GM12878 (cell line): ENCODE measurements at regions not wholly inside any gene's neighbourhood (a gene's known extent, or its start where the extent isn't known, plus 50 kb on each side); places are given as distances from the start of the nearest gene placed in this dataset.

ENCODE experiments used
- ATAC-seq: fragments of 200-7000 bp; cut with Tn5 transposase; 3 replicates; pipeline ENCODE4 v1.9.1; 2020; ENCODE audit warnings: mild to moderate bottlenecking, moderate library complexity
- BruUV-seq: library from RNA; stranded (reverse); fragments of 400-500 nt; replicated peaks from 2 replicates; lab custom pipeline; 2021; lab: Mats Ljungman, UMichigan
- CTCF ChIA-PET: fragments of 300-600 bp; sonication (Branson Sonifier 250); formaldehyde crosslinking; extraction: SDS; loops from one replicate; lab custom pipeline; 2021; ENCODE audit warnings: inconsistent platforms; lab: Yijun Ruan, JAX
- POLR2A ChIA-PET: fragments of 350-600 bp; formaldehyde crosslinking; extraction: SDS; loops from one replicate; lab custom pipeline; 2021; ENCODE audit warnings: inconsistent platforms; lab: Charles Lee
- RAD21 ChIA-PET: fragments of 300-600 bp; sonication (Branson Sonifier 250); formaldehyde crosslinking; loops from one replicate; lab custom pipeline; 2023; ENCODE audit warnings: antibody characterized with exemption; ENCODE audit not compliant: unreplicated experiment; lab: Charles Lee
- SMC1A ChIA-PET: fragments of 300-600 bp; sonication (Branson Sonifier 250); formaldehyde crosslinking; loops from one replicate; lab custom pipeline; 2023; ENCODE audit not compliant: unreplicated experiment, uncharacterized antibody; lab: Charles Lee
- DNase-seq: peaks from one replicate; pipeline ENCODE4 v3.0.0-alpha.2; 2011; ENCODE audit warnings: low read depth, low spot score
- FAIRE-seq: peaks from 3 replicates; lab custom pipeline; 2011; peaks lifted over from hg19 to GRCh38; lab: Jason Lieb, UNC
- H2AFZ ChIP-seq: 2 replicates; pipeline ENCODE4 v1.6.0; 2011; ENCODE audit warnings: low read depth, low read length, control low read depth; ENCODE audit not compliant: control insufficient read depth
- H3K27ac ChIP-seq: 2 replicates; pipeline ENCODE4 v1.5.1; 2011; ENCODE audit warnings: control low read depth; ENCODE audit not compliant: control insufficient read depth, insufficient read depth
- H3K27me3 ChIP-seq, 2 experiments: replicated peaks in 1 of 2; 2 replicates each; pipeline versions ENCODE4 v1.6.0 to v1.6.1; 2011; ENCODE audit warnings: low read length in 1 of 2; ENCODE audit not compliant: control insufficient read depth in 2 of 2, insufficient read depth in 2 of 2
- H3K36me3 ChIP-seq, 2 experiments: 2 replicates each; pipeline ENCODE4 v1.5.1; 2011; ENCODE audit warnings: low read length in 1 of 2; ENCODE audit not compliant: control insufficient read depth in 2 of 2, insufficient read depth in 2 of 2
- H3K4me1 ChIP-seq: 2 replicates; pipeline ENCODE4 v1.6.1; 2011; ENCODE audit warnings: mild to moderate bottlenecking, low read length, moderate library complexity, mixed read lengths; ENCODE audit not compliant: control insufficient read depth, insufficient read depth
- H3K4me2 ChIP-seq: 2 replicates; pipeline ENCODE4 v1.6.0; 2011; ENCODE audit warnings: control low read depth; ENCODE audit not compliant: control insufficient read depth, insufficient read depth
- H3K4me3 ChIP-seq: fragments of 200-600 bp; sonication (generic); 2 replicates; pipeline ENCODE4 v1.5.1; 2016
- H3K79me2 ChIP-seq: 2 replicates; pipeline ENCODE4 v1.6.0; 2011; ENCODE audit warnings: low read length; ENCODE audit not compliant: control insufficient read depth, insufficient read depth
- H3K9ac ChIP-seq: 2 replicates; pipeline ENCODE4 v1.8.0; 2011; ENCODE audit warnings: low read length, control low read depth, mixed read lengths; ENCODE audit not compliant: control insufficient read depth, insufficient read depth
- H3K9me3 ChIP-seq: replicated peaks from 3 replicates; pipeline ENCODE4 v1.5.1; 2011; ENCODE audit warnings: mild to moderate bottlenecking, low read length; ENCODE audit not compliant: control insufficient read depth, insufficient read depth
- H4K20me1 ChIP-seq: 2 replicates; pipeline ENCODE4 v1.6.0; 2011; ENCODE audit not compliant: control insufficient read depth, insufficient read depth
- BHLHE40 ChIP-seq, 2 experiments: fragments of 450-650 bp in 1 of 2; IDR thresholded peaks; 2 replicates each; pipeline ENCODE4 v1.6.1; 2011 to 2017; ENCODE audit warnings: low read depth in 2 of 2, borderline replicate concordance in 1 of 2, improper control_type of control experiment in 1 of 2, low read length in 1 of 2, mild to moderate bottlenecking in 1 of 2
- CEBPB ChIP-seq, 2 experiments: fragments of 150-350 bp in 1 of 2; IDR thresholded peaks; 2 replicates each; pipeline ENCODE4 v1.6.1; 2012 to 2014; ENCODE audit warnings: low read depth in 2 of 2, low read length in 2 of 2, borderline replicate concordance in 1 of 2, inconsistent platforms in 1 of 2
- FOXM1 ChIP-seq: IDR thresholded peaks from 2 replicates; pipeline ENCODE4 v1.6.1; 2012; ENCODE audit warnings: low read depth, mild to moderate bottlenecking, inconsistent platforms, low read length, moderate library complexity
- HCFC1 ChIP-seq: fragments of 150-350 bp; IDR thresholded peaks from 2 replicates; pipeline ENCODE4 v1.6.1; 2014; ENCODE audit warnings: low read length
- HDAC2 ChIP-seq: fragments of 200-600 bp; sonication (generic); IDR thresholded peaks from 2 replicates; pipeline ENCODE4 v1.6.1; 2017
- IKZF1 ChIP-seq: fragments of 450-650 bp; conservative IDR thresholded peaks from 2 replicates; pipeline ENCODE4 v1.6.1; 2017; ENCODE audit warnings: antibody characterized with exemption, mild to moderate bottlenecking
- NR2C2 ChIP-seq: IDR thresholded peaks from 2 replicates; pipeline ENCODE4 v1.6.1; 2011; ENCODE audit warnings: borderline replicate concordance, low read depth; ENCODE audit not compliant: control insufficient read depth, insufficient read length
- SIN3A ChIP-seq: IDR thresholded peaks from 2 replicates; pipeline ENCODE4 v1.6.1; 2012; ENCODE audit warnings: low read depth, low read length, improper control_type of control experiment
- STAT1 ChIP-seq: fragments of 450-650 bp; conservative IDR thresholded peaks from 2 replicates; pipeline ENCODE4 v1.6.1; 2014; ENCODE audit warnings: antibody characterized with exemption, mild to moderate bottlenecking
- SUPT20H ChIP-seq: IDR thresholded peaks from 2 replicates; pipeline ENCODE4 v1.6.1; 2011; ENCODE audit warnings: low read depth, mild to moderate bottlenecking, low read length, moderate library complexity, borderline replicate concordance; ENCODE audit not compliant: control insufficient read depth
- TARDBP ChIP-seq: IDR thresholded peaks from 2 replicates; pipeline ENCODE4 v1.6.1; 2016; ENCODE audit warnings: borderline replicate concordance
- ZNF622 ChIP-seq: fragments of 450-650 bp; IDR thresholded peaks from 2 replicates; pipeline ENCODE4 v1.6.1; 2017; ENCODE audit warnings: mild to moderate bottlenecking, inconsistent platforms
- WGBS: methylation state at CpG from one replicate; pipeline ENCODE4 v1.1.6; 2016; ENCODE audit warnings: low lambda C conversion rate; ENCODE audit not compliant: insufficient replicate concordance, insufficient coverage; ENCODE audit errors: missing lambda C conversion rate; 5-methylcytosine and 5-hydroxymethylcytosine counted together
- in situ Hi-C: fragments of 300-500 bp; cut with MboI; formaldehyde crosslinking; loops from 9 replicates; pipeline ENCODE4 v1.14.3; 2018; ENCODE audit warnings: mixed read lengths
- intact Hi-C: fragments of 100-400 bp; cut with micrococcal nuclease; formaldehyde crosslinking; loops from one replicate; pipeline ENCODE4 v1.14.2; 2022; ENCODE audit not compliant: unreplicated experiment

DNA sequence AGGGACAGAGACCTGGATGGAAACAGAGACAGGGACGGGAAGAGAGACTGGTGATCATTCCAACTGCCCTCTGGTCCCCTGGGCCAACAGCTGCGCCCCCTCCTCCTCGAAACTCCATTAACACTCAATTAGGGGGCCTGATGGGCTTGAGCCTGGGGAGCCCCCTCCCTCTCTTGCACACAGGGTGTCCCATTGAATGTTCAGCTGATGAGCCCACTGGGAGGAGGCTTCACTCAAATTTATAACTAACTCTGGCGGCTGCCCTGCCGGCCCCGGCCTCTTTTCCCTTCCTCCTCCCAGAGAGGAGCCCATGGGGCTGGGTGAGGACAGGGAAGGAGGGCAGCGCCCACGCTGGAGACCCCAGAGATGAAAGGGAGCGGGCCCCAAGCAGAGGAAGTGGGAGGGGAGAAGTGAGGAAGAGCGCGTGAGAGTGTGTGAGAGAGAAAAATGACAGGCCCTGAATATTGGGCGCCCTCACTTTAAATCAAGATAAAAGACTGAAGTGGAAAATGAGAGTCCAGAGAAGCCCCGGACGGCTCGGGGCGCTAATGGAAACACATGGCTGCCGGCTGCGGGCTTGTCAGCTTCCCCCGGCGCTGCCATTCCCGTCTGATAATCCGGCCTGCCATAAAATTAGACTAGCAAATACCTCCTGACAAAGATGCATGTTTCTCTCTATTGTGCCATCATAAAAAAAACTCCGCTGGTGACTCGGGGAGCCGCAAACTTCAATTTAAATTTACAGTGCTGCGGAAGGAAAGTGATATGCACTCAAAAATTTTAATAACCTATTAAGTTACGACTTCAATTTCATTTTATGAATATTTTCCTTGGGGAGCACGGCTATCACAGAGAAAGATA lies 58.0 kb upstream of the PAX2 start:
- Histone ChIP-seq H2AFZ (no peak overlapping the region), H4K20me1 (no peaks in the 10 kb centered on the region; the same call in 1 of the 2 replicates), H3K4me2 (no peak overlapping the region), H3K4me3 (no peak overlapping the region), H3K9me3 (no peaks in the 10 kb centered on the region), H3K27ac (no peak overlapping the region), H3K27me3 (peaks cover 11 to 16% of the 10 kb centered on the region in 2 experiments), H3K79me2 (no peaks in the 10 kb centered on the region), H3K36me3 (no peaks in the 10 kb centered on the region), H3K4me1 (no peaks in the 10 kb centered on the region), H3K9ac (no peak overlapping the region)
- BruUV-seq, result no TSS peak
- in situ Hi-C loops, result no loop called here
- POLR2A ChIA-PET, result no interaction called here
- CTCF ChIA-PET, result no interaction called here
- FAIRE-seq (no peak), DNase-seq (no peak), ATAC-seq (no peak)
- RAD21 ChIA-PET, result no interaction called here
- 22% methylated on average over 24 of the region's 28 CpGs for WGBS
- intact Hi-C loops, result no loop called here
- TF ChIP-seq SIN3A (no peak), NR2C2 (no peak), BHLHE40 (IDR thresholded peaks at IDR 0.05; ENCODE audit: borderline replicate concordance in 1 of 2, low read depth in 2 of 2, low read length in 1 of 2) (no peak), SUPT20H (no peak), TARDBP (no peak), HCFC1 (no peak), IKZF1 (no peak)
- SMC1A ChIA-PET, result no interaction called here

DNA sequence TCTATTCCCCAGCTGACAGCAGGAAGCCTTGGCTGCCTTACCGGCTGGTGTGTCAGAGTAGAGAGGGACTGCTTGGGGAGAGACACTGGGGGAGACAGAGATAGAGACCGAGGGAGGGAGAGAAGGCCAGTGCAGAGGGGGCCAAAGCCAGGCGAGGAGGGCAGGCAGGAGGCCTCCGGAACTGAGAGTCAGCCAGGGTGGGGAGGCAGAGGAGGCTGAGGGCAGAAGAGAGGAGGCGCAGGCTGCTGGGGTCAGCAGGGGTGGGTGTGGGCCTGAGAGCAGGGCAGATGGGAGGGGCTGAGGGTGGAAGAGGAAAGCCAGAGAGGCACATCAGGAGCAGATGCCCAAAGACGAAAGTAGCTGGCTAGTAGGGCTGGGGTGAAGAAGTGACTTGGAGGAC lies 57.2 kb upstream of the PAX2 start:
- Histone ChIP-seq H3K27me3 (peaks cover 9 to 13% of the 10 kb centered on the region in 2 experiments), H3K4me3 (no peak overlapping the region), H3K79me2 (no peaks in the 10 kb centered on the region), H3K27ac (no peak overlapping the region), H2AFZ (no peak overlapping the region), H3K36me3 (no peaks in the 10 kb centered on the region), H3K4me1 (no peaks in the 10 kb centered on the region), H4K20me1 (no peaks in the 10 kb centered on the region; the same call in 1 of the 2 replicates), H3K4me2 (no peak overlapping the region), H3K9ac (no peak overlapping the region), H3K9me3 (no peaks in the 10 kb centered on the region)
- FAIRE-seq (no peak), DNase-seq (no peak), ATAC-seq (no peak)
- POLR2A ChIA-PET, result no interaction called here
- SMC1A ChIA-PET, result no interaction called here
- in situ Hi-C loops, result no loop called here
- intact Hi-C loops, result no loop called here
- WGBS, result 15% methylated on average over 6 of the region's 6 CpGs
- RAD21 ChIA-PET, result no interaction called here
- BruUV-seq, result no TSS peak
- CTCF ChIA-PET, result interaction anchor here (1.4 kb wide), 1 partner anchor 56 kb away, joined by 3 read pairs; no protein-coding TSS in a partner anchor
- TF ChIP-seq CEBPB (IDR thresholded peaks at IDR 0.05; ENCODE audit: borderline replicate concordance in 1 of 2, low read depth in 2 of 2, low read length in 2 of 2) (no peak), FOXM1 (no peak), ZNF622 (no peak), HCFC1 (no peak), HDAC2 (no peak), STAT1 (no peak)
